Fibroblast of lung (primary cell): ENCODE measurements at regions not wholly inside any gene's neighbourhood (a gene's known extent, or its start where the extent isn't known, plus 50 kb on each side); places are given as distances from the start of the nearest gene placed in this dataset.

ENCODE experiments used
- CTCF ChIP-seq, 2 donors: IDR thresholded peaks in 1 of 2; conservative IDR thresholded peaks in 1 of 2; 1 replicate in 1 of 2; 2 replicates in 1 of 2; pipeline ENCODE4 v1.5.1; 2011 to 2012; ENCODE audit warnings: low read length in 2 of 2, control low read depth in 1 of 2, inconsistent platforms in 1 of 2, low read depth in 1 of 2, mild to moderate bottlenecking in 1 of 2
- EZH2 ChIP-seq: IDR thresholded peaks from 2 replicates; pipeline ENCODE4 v1.5.1; 2012; ENCODE audit warnings: low read length, control low read depth, mild to moderate bottlenecking; ENCODE audit errors: missing control alignments

GRCh38 chr1:222104097-222104496 lies 362.2 kb upstream of the DUSP10 start:
- TF ChIP-seq EZH2 (no peak), CTCF (conservative IDR thresholded peaks at IDR 0.05 in 1 of 2, IDR thresholded peaks at IDR 0.05 in 1 of 2; ENCODE audit: low read depth in 1 of 2, low read length in 2 of 2) (no peak)
